22Rv1 (cell line): ENCODE measurements at regions not wholly inside any gene's neighbourhood (a gene's known extent, or its start where the extent isn't known, plus 50 kb on each side); places are given as distances from the start of the nearest gene placed in this dataset.

Experiments used
- CTCF ChIP-seq: fragments of 450-650 bp; IDR thresholded peaks from 2 replicates; pipeline ENCODE4 v1.5.1; 2017; ENCODE audit warnings: mild to moderate bottlenecking
- ZFX ChIP-seq: fragments of 450-650 bp; IDR thresholded peaks from 2 replicates; pipeline ENCODE4 v1.6.1; 2017; ENCODE audit warnings: antibody characterized with exemption, borderline replicate concordance

- TF ChIP-seq CTCF = no peak
- no peak for TF ChIP-seq ZFX
These were observed 120.7 kb upstream of the MDFIC2 start for GRCh38 chr3:70433091-70433490.
